Right ventricle myocardium superior (tissue), 1 donor: ENCODE measurements at regions not wholly inside any gene's neighbourhood (a gene's known extent, or its start where the extent isn't known, plus 50 kb on each side); places are given as distances from the start of the nearest gene placed in this dataset.

Experiments used
- ATAC-seq: fragments of 200-7000 bp; cut with Tn5 transposase; one replicate; pipeline ENCODE4 v1.9.1; 2020; ENCODE audit warnings: mild to moderate bottlenecking; ENCODE audit not compliant: poor library complexity
- DNase-seq: peaks from one replicate; pipeline ENCODE4 v3.0.0-alpha.2; 2020
- intact Hi-C: fragments of 100-400 bp; cut with DNase I; formaldehyde crosslinking; loops from one replicate; pipeline ENCODE4 v1.11.2; 2022
- donor health status: DM: no; HTN: yes; CAD: no; lungs with severe emphysema.

GRCh38 chr1:184141361-184141880 lies 89.9 kb downstream of the TSEN15 start:
- intact Hi-C loops: no loop called here
- ATAC-seq: no peak
- no peak for DNase-seq

DNA sequence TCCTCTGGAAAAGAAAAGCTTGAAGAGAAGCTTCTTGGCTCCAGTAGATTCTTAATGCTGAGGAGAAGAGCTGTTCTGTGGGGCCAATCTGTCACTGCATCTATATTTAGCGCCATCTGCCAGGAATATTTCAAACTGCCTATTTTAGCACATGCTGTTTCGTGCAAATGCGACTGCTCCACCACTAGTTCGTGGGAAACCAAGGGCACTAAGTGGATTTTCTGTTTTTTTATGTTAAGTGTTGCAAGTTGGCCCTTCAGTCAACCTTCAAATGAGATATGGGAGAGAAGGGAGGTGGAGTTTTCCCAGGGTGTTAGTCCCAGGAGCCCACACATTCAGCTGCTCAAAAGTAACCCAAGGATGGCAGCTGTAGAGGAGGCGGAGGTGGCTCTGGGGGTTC lies 91.9 kb downstream of the TSEN15 start:
- DNase-seq (no peak), ATAC-seq (peak; percentile 80)
- intact Hi-C loops: no loop called here

DNA sequence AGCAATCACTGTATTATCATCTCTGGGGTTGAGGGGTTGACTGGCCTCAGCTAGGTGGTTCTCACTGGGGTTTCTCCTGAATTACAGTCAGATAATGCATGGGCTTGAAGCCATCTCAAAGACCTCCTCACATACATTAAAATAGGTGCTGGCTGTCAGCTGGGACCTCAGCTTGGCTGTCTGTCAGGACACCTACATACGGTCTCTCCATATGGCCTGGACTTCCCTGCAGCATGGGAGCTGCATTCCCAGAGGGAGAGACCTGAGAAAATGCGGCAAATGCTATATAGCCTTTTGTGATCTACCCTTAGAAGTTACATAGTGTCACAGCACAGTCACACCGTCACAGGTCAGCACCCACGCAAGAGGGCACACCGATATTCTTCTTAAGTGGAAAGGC lies 93.6 kb downstream of the TSEN15 start:
- DNase-seq (no peak), ATAC-seq (no peak)
- intact Hi-C loops: no loop called here

- ATAC-seq (no peak), DNase-seq (no peak)
- intact Hi-C loops: no loop called here
These were observed 94.7 kb downstream of the TSEN15 start for GRCh38 chr1:184146202-184146601.

GRCh38 chr1:184150776-184151531 lies 99.4 kb downstream of the TSEN15 start:
- intact Hi-C loops: no loop called here
- DNase-seq: peak; percentile 50
- peak; percentile 42 for ATAC-seq

DNA sequence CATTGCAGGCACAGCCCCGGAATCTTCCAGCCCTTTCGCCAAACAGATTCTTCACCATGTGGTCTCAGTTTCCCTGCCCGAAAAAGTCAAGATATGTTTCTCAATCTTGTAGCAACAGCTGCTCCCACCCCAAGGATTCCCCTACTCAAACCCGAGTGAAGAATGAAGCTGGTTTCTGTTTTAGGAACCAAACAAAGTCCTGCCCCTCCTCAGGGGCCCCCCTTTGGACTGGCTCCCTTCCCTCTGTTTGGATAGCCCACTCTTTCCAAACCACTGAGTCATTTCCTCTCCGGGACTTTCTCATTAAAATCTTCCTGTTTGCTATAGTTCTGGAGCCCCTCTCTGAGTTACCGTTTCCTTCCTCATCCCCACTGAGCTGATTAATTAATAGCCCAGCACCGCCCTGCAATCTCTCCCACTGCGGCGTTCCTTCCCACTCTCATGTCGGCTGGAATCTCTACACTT lies 100.9 kb downstream of the TSEN15 start:
- DNase-seq: peak; percentile 54
- peak; percentile 67 for ATAC-seq
- intact Hi-C loops: no loop called here

- intact Hi-C loops: no loop called here
- peak; percentile 11 for ATAC-seq
- DNase-seq: no peak
These were observed 101.4 kb downstream of the TSEN15 start for GRCh38 chr1:184152974-184153373.

DNA sequence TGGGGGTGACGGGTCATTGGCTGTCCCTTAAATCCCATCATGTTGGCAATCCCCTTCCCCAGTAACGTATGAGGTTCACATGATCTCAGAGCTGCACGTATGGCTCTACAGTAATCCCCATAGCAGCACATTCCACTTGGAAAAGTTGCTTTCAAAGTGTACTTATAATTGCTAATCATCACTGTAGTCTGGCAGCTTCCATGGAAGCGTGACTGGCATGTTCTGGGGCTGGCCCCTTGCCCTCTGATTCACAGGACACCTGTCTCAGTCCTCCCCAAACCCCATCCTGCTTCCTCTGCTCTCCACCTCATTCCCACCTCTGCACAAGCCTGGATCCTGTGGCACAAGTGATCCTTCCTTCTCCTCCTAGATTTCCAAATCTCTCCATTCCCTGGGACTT lies 102.2 kb downstream of the TSEN15 start:
- no peak for DNase-seq
- intact Hi-C loops: no loop called here
- no peak for ATAC-seq

GRCh38 chr1:184156521-184157393 lies 105.2 kb downstream of the TSEN15 start:
- intact Hi-C loops: no loop called here

GRCh38 chr1:184157394-184157742 lies 105.8 kb downstream of the TSEN15 start:
- intact Hi-C loops: no loop called here
- no peak for DNase-seq
- no peak for ATAC-seq

More at GRCh38 chr1:184156521-184157393, 105.2 kb downstream of the TSEN15 start:
- DNase-seq (no peak), ATAC-seq (no peak)

DNA sequence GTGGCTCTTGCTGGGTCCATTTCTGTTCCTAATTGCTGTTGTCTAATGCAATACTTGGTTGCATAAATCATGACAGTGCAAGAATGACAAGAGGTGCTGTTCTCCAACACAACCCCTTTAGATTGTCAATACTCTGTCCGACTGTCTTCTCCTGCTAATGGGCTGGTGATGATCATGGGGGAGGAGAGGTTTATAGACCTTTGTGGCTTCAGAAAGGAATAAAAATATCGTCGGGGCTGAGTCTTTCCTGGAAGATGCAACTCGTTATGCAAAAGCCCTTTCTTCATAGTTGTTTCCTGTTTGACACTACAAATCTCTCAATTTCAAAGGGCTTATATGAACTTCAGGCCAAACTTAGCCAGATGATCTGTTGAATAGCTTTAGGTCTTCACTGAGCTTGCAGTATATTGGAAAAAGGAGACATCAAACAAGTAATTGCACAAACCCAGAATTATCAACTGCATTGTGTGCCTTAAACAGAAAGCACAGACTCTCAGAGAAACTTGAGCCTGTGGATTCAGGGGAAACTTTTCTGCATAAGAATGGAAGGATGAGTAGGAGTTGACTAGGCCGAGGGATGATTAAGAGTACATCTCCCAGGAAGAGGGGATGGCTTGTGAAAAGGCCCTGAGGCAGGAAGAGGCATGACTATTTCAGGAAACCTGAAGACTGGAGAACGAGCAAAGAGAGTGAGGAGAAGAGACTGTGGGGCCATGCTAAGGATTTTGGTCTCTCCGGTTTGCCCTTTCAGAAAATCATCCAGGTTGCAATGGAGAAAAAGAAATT lies 107.6 kb downstream of the TSEN15 start:
- intact Hi-C loops: no loop called here
- no peak for ATAC-seq
- DNase-seq: no peak

GRCh38 chr1:184160236-184160635 lies 108.7 kb downstream of the TSEN15 start:
- DNase-seq (no peak), ATAC-seq (no peak)
- intact Hi-C loops: no loop called here

DNA sequence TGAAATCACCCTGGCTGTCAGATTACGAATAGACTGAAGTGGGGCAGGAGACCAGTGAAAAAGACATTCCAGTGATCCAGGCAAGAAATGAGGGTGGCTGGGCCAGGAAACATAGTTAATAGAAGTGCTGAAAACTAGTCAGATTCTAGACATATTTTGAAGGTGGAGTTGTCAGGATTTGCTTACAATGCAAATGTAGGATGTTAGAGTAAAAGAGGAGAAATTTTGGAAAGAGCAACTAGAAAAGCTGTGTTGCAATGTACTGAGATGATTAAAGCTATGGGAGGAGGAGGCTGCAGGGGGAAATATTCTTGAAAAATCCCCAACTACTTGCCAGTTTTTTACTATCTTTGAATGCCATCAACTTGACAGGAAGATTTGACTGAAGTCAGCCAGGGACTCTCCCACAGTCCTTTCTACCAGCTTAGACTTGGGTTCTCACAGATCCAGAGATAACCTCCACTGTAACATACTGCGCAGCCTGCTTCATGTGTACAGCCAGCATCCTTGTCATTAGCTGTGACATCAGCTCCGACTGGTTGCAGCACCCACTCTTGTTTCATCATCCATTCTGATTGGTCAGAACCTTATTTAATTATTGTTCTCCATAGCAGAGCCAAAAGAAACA lies 109.7 kb downstream of the TSEN15 start:
- DNase-seq (peak; percentile 41), ATAC-seq (peak; percentile 66)
- intact Hi-C loops: no loop called here

- intact Hi-C loops: no loop called here
- ATAC-seq: peak; percentile 16
- peak; percentile 52 for DNase-seq
These were observed 110.8 kb downstream of the TSEN15 start for GRCh38 chr1:184162281-184162680.

- intact Hi-C loops: no loop called here
- DNase-seq (no peak), ATAC-seq (peak; percentile 40)
These were observed 112.3 kb downstream of the TSEN15 start for GRCh38 chr1:184163674-184164465.

DNA sequence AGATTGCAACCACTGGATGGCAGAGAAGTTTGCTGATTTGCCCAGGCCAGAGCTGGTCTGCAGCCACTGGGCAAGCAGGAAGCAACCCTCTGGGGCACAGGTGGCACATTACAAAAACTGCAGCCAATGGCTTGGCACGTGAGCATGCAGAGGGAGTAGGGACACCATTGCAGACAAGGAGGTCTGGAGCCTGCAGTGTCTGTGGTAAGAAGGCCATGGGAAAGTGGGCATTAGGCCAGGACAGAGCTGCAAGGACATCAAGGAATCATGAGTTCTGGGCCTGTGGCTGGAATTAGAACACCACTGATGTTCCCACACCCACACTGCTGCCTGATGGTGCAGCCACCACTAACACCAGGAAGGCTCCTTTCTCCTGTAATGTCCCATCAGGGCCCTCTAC lies 113.0 kb downstream of the TSEN15 start:
- no peak for DNase-seq
- peak; percentile 25 for ATAC-seq
- intact Hi-C loops: no loop called here

- DNase-seq: no peak
- intact Hi-C loops: no loop called here
- ATAC-seq: no peak
These were observed 115.0 kb downstream of the TSEN15 start for GRCh38 chr1:184166485-184166884.

- ATAC-seq (peak; percentile 65), DNase-seq (no peak)
- intact Hi-C loops: no loop called here
These were observed 115.8 kb downstream of the TSEN15 start for GRCh38 chr1:184167352-184167751.
